Gastroesophageal sphincter (tissue), 3 donors: ENCODE measurements at regions not wholly inside any gene's neighbourhood (a gene's known extent, or its start where the extent isn't known, plus 50 kb on each side); places are given as distances from the start of the nearest gene placed in this dataset.

Experiments
- CTCF ChIP-seq, 4 experiments: fragments of 200-600 bp in 2 of 4; fragments of 450-650 bp in 2 of 4; sonication (generic) in 1 of 4; IDR thresholded peaks; one replicate each; pipeline ENCODE4 v1.5.1; 2017 to 2019; ENCODE audit warnings: antibody characterized with exemption in 4 of 4, mild to moderate bottlenecking in 2 of 4, moderate library complexity in 2 of 4
- EP300 ChIP-seq: sonication (generic); formaldehyde crosslinking; IDR thresholded peaks from one replicate; pipeline ENCODE4 v1.6.1; 2017; ENCODE audit warnings: antibody characterized with exemption, mild to moderate bottlenecking
- POLR2AphosphoS5 ChIP-seq: sonication (generic); formaldehyde crosslinking; IDR thresholded peaks from one replicate; pipeline ENCODE4 v1.6.1; 2017; ENCODE audit warnings: antibody characterized with exemption

DNA sequence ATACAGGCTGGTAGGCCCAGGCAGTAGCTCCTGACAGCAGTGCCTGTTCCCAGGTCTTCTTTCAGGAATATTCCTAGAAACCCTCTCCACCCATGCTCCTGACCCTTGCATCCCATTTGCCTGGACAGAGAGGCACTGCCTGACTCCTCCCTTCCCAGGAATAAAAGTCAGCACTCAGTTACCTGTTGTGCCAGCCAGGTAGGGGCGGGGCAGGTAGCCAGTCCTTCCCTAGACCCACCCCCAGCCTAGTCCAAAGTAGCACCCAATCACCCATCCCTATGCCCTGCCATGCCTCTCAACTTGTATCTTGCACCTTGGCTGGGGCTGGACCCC lies 129.9 kb downstream of the MRPL14 start:
- no peak for TF ChIP-seq CTCF (IDR thresholded peaks at IDR 0.05)
- TF ChIP-seq POLR2AphosphoS5 = no peak
- TF ChIP-seq EP300 = no peak
